ENCODE measurements at regions not wholly inside any gene's neighbourhood (a gene's known extent, or its start where the extent isn't known, plus 50 kb on each side); places are given as distances from the start of the nearest gene placed in this dataset.

DNA sequence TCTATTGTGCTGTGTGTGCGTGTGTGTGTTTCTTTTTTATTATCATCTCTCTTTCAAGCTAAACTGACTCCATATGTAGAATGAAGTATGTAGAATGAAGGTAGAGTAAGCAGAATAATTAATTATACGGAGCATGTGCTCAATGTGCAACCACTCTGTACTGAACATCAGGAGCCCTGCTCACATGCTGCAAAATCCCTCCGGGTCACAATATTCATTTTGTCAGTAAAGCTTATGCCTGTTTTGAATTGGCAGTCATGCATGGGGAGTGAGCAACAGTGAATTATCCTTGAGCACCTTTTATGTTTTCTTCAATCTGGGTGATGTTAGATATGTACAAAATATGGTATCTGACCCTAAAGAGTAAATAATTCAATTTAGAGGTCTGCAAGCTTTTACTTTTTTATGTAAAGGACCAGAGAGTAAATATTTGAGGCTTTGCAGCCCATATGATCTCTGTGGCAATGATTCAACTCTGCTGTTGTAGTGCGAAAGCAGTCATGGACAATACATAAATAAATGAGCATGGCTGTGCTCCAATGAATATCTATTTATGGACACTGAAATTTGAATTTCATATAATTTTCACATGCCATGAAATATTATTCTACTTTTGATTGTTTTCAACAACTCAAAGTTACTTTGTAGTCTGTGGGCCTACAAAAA lies 199.9 kb downstream of the VGLL3 start:
- Mint-ChIP-seq H3K9me3 (no peaks in the 10 kb centered on the region), H3K27ac (no peak overlapping the region), H3K4me3 (no peak overlapping the region), H3K36me3 (ENCODE audit: low read depth) (no peaks in the 10 kb centered on the region), H3K4me1 (ENCODE audit: low read depth) (no peaks in the 10 kb centered on the region), H3K27me3 (no peaks in the 10 kb centered on the region)
- Histone ChIP-seq H3K4me3 (ENCODE audit: low read length) (no peak overlapping the region), H3K27me3 (ENCODE audit: control insufficient read depth in 1 of 2, insufficient read depth in 2 of 2, low read length in 2 of 2) (no peaks in the 10 kb centered on the region), H3K9me3 (ENCODE audit: control insufficient read depth in 1 of 2, insufficient read depth in 1 of 2, low read length in 2 of 2) (peaks cover 0 to 9% of the 10 kb centered on the region in 2 experiments), H3K4me1 (ENCODE audit: insufficient read depth, low read length) (no peaks in the 10 kb centered on the region), H3K27ac (ENCODE audit: low read depth in 1 of 2, low read length in 2 of 2) (no peak overlapping the region), H3K36me3 (ENCODE audit: insufficient read depth, low read length) (no peaks in the 10 kb centered on the region)
- DNase-seq (no peak), ATAC-seq (ENCODE audit: poor library complexity) (no peak)
- CTCF ChIA-PET: no interaction called here
- intact Hi-C loops (cut with DNase I, micrococcal nuclease): no loop called here
- POLR2A ChIA-PET: no interaction called here
- no peak for TF ChIP-seq CTCF (IDR thresholded peaks at IDR 0.05)

- H3K27me3 ChIP-seq (ENCODE audit: control insufficient read depth in 1 of 2, insufficient read depth in 2 of 2, low read length in 2 of 2): no peaks in the 10 kb centered on the region
- ChIA-PET POLR2A (no interaction called here), CTCF (no interaction called here)
- H3K4me3 ChIP-seq (ENCODE audit: low read length): no peak overlapping the region
- H3K9me3 Mint-ChIP-seq: no peaks in the 10 kb centered on the region
- no peaks in the 10 kb centered on the region for H3K36me3 Mint-ChIP-seq (ENCODE audit: low read depth)
- no peaks in the 10 kb centered on the region for H3K27me3 Mint-ChIP-seq
- H3K4me1 Mint-ChIP-seq (ENCODE audit: low read depth): no peaks in the 10 kb centered on the region
- H3K36me3 ChIP-seq (ENCODE audit: insufficient read depth, low read length): no peaks in the 10 kb centered on the region
- no peak overlapping the region for H3K27ac ChIP-seq (ENCODE audit: low read depth in 1 of 2, low read length in 2 of 2)
- no peak for ATAC-seq (ENCODE audit: poor library complexity)
- no peak overlapping the region for H3K4me3 Mint-ChIP-seq
- no peak for TF ChIP-seq CTCF (IDR thresholded peaks at IDR 0.05)
- H3K27ac Mint-ChIP-seq: no peak overlapping the region
- no peak for DNase-seq
- H3K4me1 ChIP-seq (ENCODE audit: insufficient read depth, low read length): no peaks in the 10 kb centered on the region
- intact Hi-C loops (cut with DNase I, micrococcal nuclease): no loop called here
- H3K9me3 ChIP-seq (ENCODE audit: control insufficient read depth in 1 of 2, insufficient read depth in 1 of 2, low read length in 2 of 2): peaks cover 0 to 9% of the 10 kb centered on the region in 2 experiments
Measured at GRCh38 chr3:86788371-86788770, 202.6 kb downstream of the VGLL3 start.

GRCh38 chr3:86787091-86787490 lies 203.9 kb downstream of the VGLL3 start:
- Histone ChIP-seq H3K4me1 (ENCODE audit: insufficient read depth, low read length) (no peaks in the 10 kb centered on the region), H3K27me3 (ENCODE audit: control insufficient read depth in 1 of 2, insufficient read depth in 2 of 2, low read length in 2 of 2) (no peaks in the 10 kb centered on the region), H3K27ac (ENCODE audit: low read depth in 1 of 2, low read length in 2 of 2) (no peak overlapping the region), H3K9me3 (ENCODE audit: control insufficient read depth in 1 of 2, insufficient read depth in 1 of 2, low read length in 2 of 2) (peaks cover 0 to 8% of the 10 kb centered on the region in 2 experiments), H3K36me3 (ENCODE audit: insufficient read depth, low read length) (no peaks in the 10 kb centered on the region), H3K4me3 (ENCODE audit: low read length) (no peak overlapping the region)
- Mint-ChIP-seq H3K4me1 (ENCODE audit: low read depth) (no peaks in the 10 kb centered on the region), H3K4me3 (no peak overlapping the region), H3K36me3 (ENCODE audit: low read depth) (no peaks in the 10 kb centered on the region), H3K9me3 (no peaks in the 10 kb centered on the region), H3K27ac (no peak overlapping the region), H3K27me3 (no peaks in the 10 kb centered on the region)
- CTCF ChIA-PET: no interaction called here
- ATAC-seq (ENCODE audit: poor library complexity) (no peak), DNase-seq (no peak)
- POLR2A ChIA-PET: no interaction called here
- no peak for TF ChIP-seq CTCF (IDR thresholded peaks at IDR 0.05)
- intact Hi-C loops (cut with DNase I, micrococcal nuclease): no loop called here

All from CD4-positive, alpha-beta T cell (primary cell).